ENCODE measurements at regions not wholly inside any gene's neighbourhood (a gene's known extent, or its start where the extent isn't known, plus 50 kb on each side); places are given as distances from the start of the nearest gene placed in this dataset.

DNA sequence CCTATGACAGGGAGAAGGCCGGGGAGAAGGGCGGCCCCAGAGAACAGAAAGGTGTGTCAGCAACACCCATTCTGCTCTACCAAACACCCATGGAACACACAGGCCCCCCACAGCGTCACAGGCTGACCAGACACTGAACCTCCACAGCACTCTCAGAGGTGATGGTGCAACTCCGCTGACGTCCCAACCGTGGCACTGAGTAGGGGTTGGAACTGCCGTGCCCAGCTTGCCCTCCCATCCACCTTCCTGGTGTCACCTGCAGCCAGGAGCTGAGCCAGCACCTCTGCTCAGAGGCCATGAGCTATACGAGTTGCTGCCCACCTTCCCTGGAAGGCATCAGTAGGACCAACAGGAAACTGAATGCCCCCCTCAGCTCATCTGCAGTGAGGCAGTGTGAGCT, 412.9 kb upstream of the SALL3 start:
- DNase-seq (ENCODE audit: low spot score): no peak

- DNase-seq (ENCODE audit: low spot score): no peak
These were observed 408.4 kb upstream of the SALL3 start for GRCh38 chr18:78571063-78571785.

GRCh38 chr18:78571831-78572347, 407.7 kb upstream of the SALL3 start:
- DNase-seq (ENCODE audit: low spot score): no peak

DNA sequence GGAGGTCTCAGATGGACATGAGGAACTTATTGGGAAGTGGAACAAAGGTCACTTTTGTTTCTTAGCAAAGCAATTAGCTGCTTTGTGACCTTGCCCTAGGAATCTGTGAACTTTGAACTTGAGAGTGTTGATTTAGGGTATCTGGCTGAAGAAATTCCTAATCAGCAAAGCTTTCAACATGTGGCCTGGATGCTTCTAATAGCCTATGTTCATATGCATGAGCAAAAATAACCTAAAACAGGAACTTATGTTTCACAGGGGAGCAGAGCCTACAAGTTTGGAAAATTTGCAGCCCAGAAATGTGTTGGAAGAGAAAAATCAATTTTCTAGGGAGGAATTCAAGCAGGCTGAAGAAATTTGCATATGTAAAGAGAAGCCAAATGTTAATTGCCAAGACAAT, 405.8 kb upstream of the SALL3 start:
- no peak for DNase-seq (ENCODE audit: low spot score)

DNA sequence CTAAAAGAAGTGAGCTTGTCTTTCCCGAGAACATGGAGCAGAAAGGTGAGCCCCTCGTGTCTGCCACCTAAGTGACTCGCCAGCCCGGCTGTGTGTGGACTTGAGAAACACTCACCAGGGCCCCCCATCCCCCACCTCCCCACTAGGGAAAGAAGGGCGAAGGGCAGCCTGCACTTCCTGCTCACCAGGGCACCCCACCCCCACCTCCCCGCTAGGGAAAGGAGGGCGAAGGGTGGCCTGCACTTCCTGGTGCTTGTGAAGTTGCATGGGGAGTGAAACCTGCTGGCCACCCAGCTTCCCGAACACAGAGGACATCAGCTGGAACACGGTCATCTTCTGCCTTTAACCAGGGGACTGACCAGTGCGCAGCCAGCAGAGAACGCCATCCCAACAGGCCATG, 402.7 kb upstream of the SALL3 start:
- DNase-seq (ENCODE audit: low spot score): no peak

DNA sequence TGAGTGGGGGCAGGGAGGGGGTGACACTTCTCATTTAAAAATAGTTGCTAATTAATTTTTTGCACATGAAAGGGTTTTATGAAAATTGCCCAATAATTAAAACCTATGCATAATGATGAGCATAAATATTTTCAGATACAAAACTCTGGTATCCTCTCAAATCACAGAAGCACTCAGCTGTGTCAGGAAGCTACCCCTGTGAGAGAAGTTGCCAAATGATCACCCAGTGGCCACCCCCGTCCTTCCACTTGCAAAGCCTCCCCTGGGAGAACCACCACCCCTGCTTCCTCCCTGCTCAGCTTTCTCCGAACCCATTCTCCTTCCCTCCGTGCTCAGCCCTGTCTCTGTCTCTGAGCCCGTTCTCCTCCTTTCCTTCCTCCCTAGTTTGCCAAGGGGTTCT, 400.2 kb upstream of the SALL3 start:
- DNase-seq (ENCODE audit: low spot score): no peak

DNA sequence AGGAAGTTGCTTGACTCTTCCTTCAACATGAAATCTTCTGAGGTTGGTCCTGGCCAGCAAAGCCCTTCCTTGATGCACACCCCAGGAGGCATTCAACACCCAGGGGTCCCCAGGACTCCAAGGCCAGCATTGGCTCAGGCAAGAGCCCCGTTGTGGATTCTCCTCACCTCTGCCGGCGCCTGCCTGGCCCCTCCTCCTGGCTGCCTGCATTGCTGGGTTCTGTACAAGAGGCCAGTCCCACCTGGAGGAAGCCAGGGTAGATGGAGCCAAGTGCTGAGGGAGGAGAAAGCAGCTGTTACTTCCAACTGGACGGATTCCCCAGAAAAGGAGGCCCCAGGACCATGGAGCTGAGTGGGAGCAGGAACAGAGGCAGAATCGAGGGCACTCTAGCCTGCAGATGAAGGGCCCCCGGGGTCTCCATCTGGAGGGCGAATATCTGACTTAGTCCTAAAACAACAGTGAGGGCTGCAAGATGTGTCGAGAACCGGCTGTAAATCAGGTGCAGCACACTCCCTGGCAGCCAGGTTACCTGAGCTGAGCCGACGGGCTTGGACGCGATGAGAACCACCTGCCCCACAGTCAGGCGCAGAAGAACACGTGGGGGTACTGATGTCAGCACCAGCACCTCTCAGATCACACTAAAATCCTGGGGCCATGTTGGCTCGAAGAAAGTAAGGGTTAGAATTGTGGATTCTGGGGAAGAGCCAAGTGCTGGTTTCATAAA, 399.6 kb upstream of the SALL3 start:
- no peak for DNase-seq (ENCODE audit: low spot score)

GRCh38 chr18:78580835-78581339, 398.7 kb upstream of the SALL3 start:
- no peak for DNase-seq (ENCODE audit: low spot score)

GRCh38 chr18:78582181-78582709, 397.4 kb upstream of the SALL3 start:
- no peak for DNase-seq (ENCODE audit: low spot score)

DNA sequence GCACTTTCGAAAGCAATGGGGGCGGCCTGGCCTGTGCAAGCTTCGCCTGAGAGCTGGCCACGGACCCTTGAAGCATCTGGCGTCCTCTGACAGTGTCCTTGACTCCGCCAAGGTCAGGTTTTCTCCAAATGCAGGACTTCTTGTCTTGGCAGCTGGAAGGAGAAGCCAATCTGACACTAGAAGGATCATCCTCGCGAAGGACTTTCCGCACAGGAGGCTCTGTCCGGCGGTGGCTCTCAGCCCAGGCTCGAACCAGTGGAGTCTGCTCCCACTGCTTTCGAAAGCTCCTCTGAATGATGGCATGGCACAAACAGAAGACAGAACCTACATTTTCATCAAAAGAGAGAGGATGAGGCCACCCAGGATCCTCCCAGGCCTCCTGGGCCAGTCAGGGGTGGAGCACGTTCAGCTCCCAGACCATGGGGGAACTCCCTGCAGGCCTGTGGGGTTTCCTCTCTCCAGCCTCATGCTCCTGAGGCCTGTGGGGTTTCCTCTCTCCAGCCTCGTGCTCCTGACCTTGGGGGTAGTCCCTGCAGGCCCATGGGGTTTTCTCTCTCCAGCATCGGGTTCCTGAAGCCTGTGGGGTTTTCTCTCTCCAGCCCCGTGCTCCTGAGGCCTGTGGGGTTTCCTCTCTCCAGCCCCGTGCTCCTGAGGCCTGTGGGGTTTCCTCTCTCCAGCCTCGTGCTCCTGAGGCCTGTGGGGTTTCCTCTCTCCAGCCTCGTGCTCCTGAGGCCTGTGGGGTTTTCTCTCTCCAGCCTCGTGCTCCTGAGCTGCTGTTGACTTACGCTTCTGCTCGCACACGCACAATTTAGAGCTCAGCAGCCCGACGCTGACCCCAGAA, 396.5 kb upstream of the SALL3 start:
- DNase-seq (ENCODE audit: low spot score): no peak

- DNase-seq (ENCODE audit: low spot score): no peak
These were observed 395.7 kb upstream of the SALL3 start for GRCh38 chr18:78583739-78584458.

GRCh38 chr18:78584459-78585022, 395.1 kb upstream of the SALL3 start:
- DNase-seq (ENCODE audit: low spot score): no peak

DNA sequence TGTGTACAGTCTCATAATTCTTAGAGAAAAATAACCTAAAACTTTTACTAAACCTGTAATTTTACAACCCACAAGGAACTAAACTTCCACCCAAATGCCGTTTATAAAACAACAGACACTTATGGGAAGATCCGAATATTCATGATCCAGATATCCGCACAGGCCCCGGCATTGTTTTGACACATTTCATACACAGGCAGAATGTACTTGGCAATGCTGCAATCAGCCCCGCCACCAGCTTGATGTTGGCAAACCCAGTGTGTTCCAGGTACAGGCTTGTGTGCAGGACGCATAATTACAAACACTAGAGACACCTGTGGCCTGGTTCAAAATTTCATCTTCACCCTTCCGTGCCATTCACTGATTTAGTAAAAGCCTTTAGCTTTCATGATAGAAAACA, 393.0 kb upstream of the SALL3 start:
- DNase-seq (ENCODE audit: low spot score): no peak

GRCh38 chr18:78587096-78587495, 392.5 kb upstream of the SALL3 start:
- DNase-seq (ENCODE audit: low spot score): no peak

DNA sequence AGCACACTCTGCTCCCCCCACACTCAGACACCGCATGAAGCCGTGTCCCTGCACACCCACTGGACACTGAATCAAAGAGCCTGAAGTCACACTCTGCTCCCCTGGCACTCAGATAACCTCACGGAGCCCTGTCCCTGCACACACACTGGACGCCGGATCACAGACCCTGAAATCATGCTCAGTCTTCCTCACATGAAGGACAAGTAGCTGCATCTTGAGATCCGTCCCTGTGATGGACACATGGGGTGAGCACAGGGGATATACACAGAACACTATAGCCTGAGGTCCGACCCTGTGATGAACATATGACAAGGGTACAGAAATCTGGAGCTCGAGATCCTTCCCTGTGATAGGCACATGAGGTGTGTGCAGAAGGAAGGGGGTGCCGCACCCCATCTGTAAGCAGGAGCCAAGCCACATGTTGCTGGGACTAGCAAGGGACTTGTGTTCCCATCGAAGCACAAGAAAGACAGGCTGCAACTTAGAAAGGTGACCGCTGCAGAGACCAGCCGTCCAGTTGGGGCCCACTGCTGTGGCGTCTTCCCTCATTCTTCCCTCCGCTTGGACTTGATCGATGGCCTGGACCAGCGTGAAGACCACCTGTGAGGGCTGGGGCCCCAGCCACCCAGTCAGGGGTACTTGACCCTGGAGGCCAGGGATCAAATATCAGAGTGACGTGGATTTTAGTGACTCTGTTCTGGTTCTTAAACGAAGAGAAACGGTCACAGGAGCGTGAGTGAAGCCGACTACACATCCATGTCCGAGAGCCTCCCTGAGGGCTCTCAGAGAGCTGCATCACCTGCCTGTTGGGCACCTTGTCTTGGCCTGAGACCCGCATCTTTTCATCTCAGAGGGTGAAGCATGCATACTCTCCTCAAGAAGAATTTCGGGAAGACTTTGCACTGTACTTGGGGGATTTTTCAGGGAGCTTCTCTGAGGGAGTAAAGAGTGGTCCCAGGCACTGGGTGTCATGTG, 391.7 kb upstream of the SALL3 start:
- DNase-seq (ENCODE audit: low spot score): no peak

- DNase-seq (ENCODE audit: low spot score): no peak
These were observed 389.6 kb upstream of the SALL3 start for GRCh38 chr18:78589916-78590437.

DNA sequence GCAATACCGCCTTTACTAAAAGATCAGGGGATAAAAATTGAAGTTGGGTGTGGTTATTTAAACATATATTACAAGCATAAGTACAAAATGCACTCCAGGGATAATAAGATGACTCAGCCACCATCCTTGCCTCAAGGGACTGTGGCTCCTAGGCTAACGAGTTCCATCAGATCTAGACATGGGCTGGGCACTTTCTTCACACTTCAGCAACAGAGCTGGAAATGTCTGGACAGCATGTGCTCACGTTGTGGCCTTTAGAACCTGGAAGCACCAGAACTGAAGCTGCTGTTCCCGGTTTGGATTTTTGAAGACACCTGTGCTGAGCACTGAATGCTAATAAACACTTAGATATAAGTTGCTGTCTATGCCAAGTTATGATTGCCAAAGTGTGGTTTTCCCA, 384.2 kb upstream of the SALL3 start:
- no peak for DNase-seq (ENCODE audit: low spot score)

- DNase-seq (ENCODE audit: low spot score): no peak
These were observed 383.6 kb upstream of the SALL3 start for GRCh38 chr18:78595924-78596573.

DNA sequence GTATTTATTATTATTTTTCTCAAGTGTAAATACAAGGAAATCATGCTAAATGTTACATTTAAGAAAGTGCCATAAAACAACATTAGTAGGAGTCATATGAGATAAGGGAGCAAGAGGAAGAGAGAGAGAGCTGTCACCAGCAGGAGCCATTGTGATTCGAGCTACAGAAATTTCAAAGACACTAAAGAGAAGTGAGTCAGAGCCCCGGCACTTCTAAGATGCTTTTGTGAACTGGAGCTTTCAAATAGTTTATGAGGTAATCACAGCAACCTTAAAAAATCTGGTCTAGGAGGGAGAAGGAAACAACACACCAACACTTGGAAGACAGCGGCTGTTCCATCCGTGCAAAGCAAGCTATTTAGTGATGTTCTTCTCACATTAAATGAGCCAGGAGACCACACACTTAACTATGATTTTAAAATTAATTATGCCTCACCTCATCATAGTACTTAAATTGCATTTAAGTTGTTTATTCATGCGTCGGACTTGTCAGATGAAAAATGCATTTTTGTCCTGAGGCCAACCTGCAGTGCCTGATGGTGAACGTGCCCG, 382.7 kb upstream of the SALL3 start:
- DNase-seq (ENCODE audit: low spot score): no peak

All from COLO829 (cell line).